GM12878 (cell line): ENCODE measurements at regions not wholly inside any gene's neighbourhood (a gene's known extent, or its start where the extent isn't known, plus 50 kb on each side); places are given as distances from the start of the nearest gene placed in this dataset.

Experiments
- ATAC-seq: fragments of 200-7000 bp; cut with Tn5 transposase; 3 replicates; pipeline ENCODE4 v1.9.1; 2020; ENCODE audit warnings: mild to moderate bottlenecking, moderate library complexity
- BruUV-seq: library from RNA; stranded (reverse); fragments of 400-500 nt; replicated peaks from 2 replicates; lab custom pipeline; 2021; lab: Mats Ljungman, UMichigan
- CTCF ChIA-PET: fragments of 300-600 bp; sonication (Branson Sonifier 250); formaldehyde crosslinking; extraction: SDS; loops from one replicate; lab custom pipeline; 2021; ENCODE audit warnings: inconsistent platforms; lab: Yijun Ruan, JAX
- POLR2A ChIA-PET: fragments of 350-600 bp; formaldehyde crosslinking; extraction: SDS; loops from one replicate; lab custom pipeline; 2021; ENCODE audit warnings: inconsistent platforms; lab: Charles Lee
- RAD21 ChIA-PET: fragments of 300-600 bp; sonication (Branson Sonifier 250); formaldehyde crosslinking; loops from one replicate; lab custom pipeline; 2023; ENCODE audit warnings: antibody characterized with exemption; ENCODE audit not compliant: unreplicated experiment; lab: Charles Lee
- SMC1A ChIA-PET: fragments of 300-600 bp; sonication (Branson Sonifier 250); formaldehyde crosslinking; loops from one replicate; lab custom pipeline; 2023; ENCODE audit not compliant: unreplicated experiment, uncharacterized antibody; lab: Charles Lee
- DNase-seq: peaks from one replicate; pipeline ENCODE4 v3.0.0-alpha.2; 2011; ENCODE audit warnings: low read depth, low spot score
- FAIRE-seq: peaks from 3 replicates; lab custom pipeline; 2011; peaks lifted over from hg19 to GRCh38; lab: Jason Lieb, UNC
- H2AFZ ChIP-seq: 2 replicates; pipeline ENCODE4 v1.6.0; 2011; ENCODE audit warnings: low read depth, low read length, control low read depth; ENCODE audit not compliant: control insufficient read depth
- H3K27ac ChIP-seq: 2 replicates; pipeline ENCODE4 v1.5.1; 2011; ENCODE audit warnings: control low read depth; ENCODE audit not compliant: control insufficient read depth, insufficient read depth
- H3K27me3 ChIP-seq, 2 experiments: replicated peaks in 1 of 2; 2 replicates each; pipeline versions ENCODE4 v1.6.0 to v1.6.1; 2011; ENCODE audit warnings: low read length in 1 of 2; ENCODE audit not compliant: control insufficient read depth in 2 of 2, insufficient read depth in 2 of 2
- H3K36me3 ChIP-seq, 2 experiments: 2 replicates each; pipeline ENCODE4 v1.5.1; 2011; ENCODE audit warnings: low read length in 1 of 2; ENCODE audit not compliant: control insufficient read depth in 2 of 2, insufficient read depth in 2 of 2
- H3K4me1 ChIP-seq: 2 replicates; pipeline ENCODE4 v1.6.1; 2011; ENCODE audit warnings: mild to moderate bottlenecking, low read length, moderate library complexity, mixed read lengths; ENCODE audit not compliant: control insufficient read depth, insufficient read depth
- H3K4me2 ChIP-seq: 2 replicates; pipeline ENCODE4 v1.6.0; 2011; ENCODE audit warnings: control low read depth; ENCODE audit not compliant: control insufficient read depth, insufficient read depth
- H3K4me3 ChIP-seq: fragments of 200-600 bp; sonication (generic); 2 replicates; pipeline ENCODE4 v1.5.1; 2016
- H3K79me2 ChIP-seq: 2 replicates; pipeline ENCODE4 v1.6.0; 2011; ENCODE audit warnings: low read length; ENCODE audit not compliant: control insufficient read depth, insufficient read depth
- H3K9ac ChIP-seq: 2 replicates; pipeline ENCODE4 v1.8.0; 2011; ENCODE audit warnings: low read length, control low read depth, mixed read lengths; ENCODE audit not compliant: control insufficient read depth, insufficient read depth
- H3K9me3 ChIP-seq: replicated peaks from 3 replicates; pipeline ENCODE4 v1.5.1; 2011; ENCODE audit warnings: mild to moderate bottlenecking, low read length; ENCODE audit not compliant: control insufficient read depth, insufficient read depth
- H4K20me1 ChIP-seq: 2 replicates; pipeline ENCODE4 v1.6.0; 2011; ENCODE audit not compliant: control insufficient read depth, insufficient read depth
- CREB1 ChIP-seq: IDR thresholded peaks from 2 replicates; pipeline ENCODE4 v1.6.1; 2012; ENCODE audit warnings: low read depth, mild to moderate bottlenecking, inconsistent platforms
- CREM ChIP-seq: IDR thresholded peaks from 2 replicates; pipeline ENCODE4 v1.6.1; 2014; ENCODE audit warnings: antibody characterized with exemption, low read depth
- DPF2 ChIP-seq: fragments of 450-650 bp; IDR thresholded peaks from 2 replicates; pipeline ENCODE4 v1.6.1; 2017; ENCODE audit warnings: mild to moderate bottlenecking
- EED ChIP-seq: sonication (generic); IDR thresholded peaks from 2 replicates; pipeline ENCODE4 v1.6.1; 2016; ENCODE audit warnings: antibody characterized with exemption, low read depth
- ELK1 ChIP-seq: IDR thresholded peaks from 2 replicates; pipeline ENCODE4 v1.6.1; 2012; ENCODE audit warnings: low read depth, low read length, improper control_type of control experiment
- JUND ChIP-seq: IDR thresholded peaks from 2 replicates; pipeline ENCODE4 v1.6.1; 2012; ENCODE audit warnings: low read depth, mild to moderate bottlenecking, low read length, improper control_type of control experiment, moderate library complexity
- MXI1 ChIP-seq: fragments of 150-350 bp; IDR thresholded peaks from 2 replicates; pipeline ENCODE4 v1.6.1; 2011; ENCODE audit warnings: low read depth, mild to moderate bottlenecking, inconsistent platforms, low read length, improper control_type of control experiment
- MYC ChIP-seq: IDR thresholded peaks from 2 replicates; pipeline ENCODE4 v1.6.1; 2011; ENCODE audit warnings: mild to moderate bottlenecking, low read length, moderate library complexity, inconsistent platforms; ENCODE audit not compliant: insufficient read depth, insufficient replicate concordance, insufficient read length, severe bottlenecking
- NFYA ChIP-seq: IDR thresholded peaks from 2 replicates; pipeline ENCODE4 v1.6.1; 2011; ENCODE audit warnings: low read depth, mild to moderate bottlenecking, low read length, improper control_type of control experiment, borderline replicate concordance
- NR2C1 ChIP-seq: fragments of 450-650 bp; IDR thresholded peaks from 2 replicates; pipeline ENCODE4 v1.6.1; 2017; ENCODE audit warnings: antibody characterized with exemption, mild to moderate bottlenecking, moderate library complexity
- NR2F1 ChIP-seq: fragments of 450-650 bp; conservative IDR thresholded peaks from 2 replicates; pipeline ENCODE4 v1.6.1; 2017; ENCODE audit warnings: mild to moderate bottlenecking
- POLR2AphosphoS5 ChIP-seq: IDR thresholded peaks from 2 replicates; pipeline ENCODE4 v1.6.1; 2011; ENCODE audit warnings: mild to moderate bottlenecking, low read length, inconsistent platforms
- SIX5 ChIP-seq: IDR thresholded peaks from 2 replicates; pipeline ENCODE4 v1.6.1; 2011; ENCODE audit warnings: mild to moderate bottlenecking, low read depth, low read length, moderate library complexity; ENCODE audit not compliant: severe bottlenecking
- SMC3 ChIP-seq: IDR thresholded peaks from 2 replicates; pipeline ENCODE4 v1.6.1; 2011; ENCODE audit warnings: low read length, improper control_type of control experiment, borderline replicate concordance
- SREBF2 ChIP-seq: IDR thresholded peaks from 2 replicates; pipeline ENCODE4 v1.6.1; 2012; ENCODE audit warnings: mild to moderate bottlenecking, low read length
- SUZ12 ChIP-seq: fragments of 200-600 bp; sonication (generic); IDR thresholded peaks from one replicate; pipeline ENCODE4 v1.6.1; 2018; ENCODE audit warnings: antibody characterized with exemption, mild to moderate bottlenecking; ENCODE audit not compliant: unreplicated experiment
- TAF1 ChIP-seq: IDR thresholded peaks from 2 replicates; pipeline ENCODE4 v1.6.1; 2011; ENCODE audit warnings: mild to moderate bottlenecking, low read depth, low read length, borderline replicate concordance
- WGBS: methylation state at CpG from one replicate; pipeline ENCODE4 v1.1.6; 2016; ENCODE audit warnings: low lambda C conversion rate; ENCODE audit not compliant: insufficient replicate concordance, insufficient coverage; ENCODE audit errors: missing lambda C conversion rate; 5-methylcytosine and 5-hydroxymethylcytosine counted together
- in situ Hi-C: fragments of 300-500 bp; cut with MboI; formaldehyde crosslinking; loops from 9 replicates; pipeline ENCODE4 v1.14.3; 2018; ENCODE audit warnings: mixed read lengths
- intact Hi-C: fragments of 100-400 bp; cut with micrococcal nuclease; formaldehyde crosslinking; loops from one replicate; pipeline ENCODE4 v1.14.2; 2022; ENCODE audit not compliant: unreplicated experiment
- TF ChIP-seq, protein P1 (sequence below): IDR thresholded peaks from 2 replicates; pipeline ENCODE4 v1.6.1; 2012; ENCODE audit warnings: low read depth, low read length, improper control_type of control experiment
- TF ChIP-seq, protein P2 (sequence below): fragments of 450-650 bp; IDR thresholded peaks from 2 replicates; pipeline ENCODE4 v1.6.1; 2016; ENCODE audit warnings: mild to moderate bottlenecking
- TF ChIP-seq, protein P3 (sequence below): IDR thresholded peaks from 2 replicates; pipeline ENCODE4 v1.6.1; 2011; ENCODE audit warnings: borderline replicate concordance, low read depth, mild to moderate bottlenecking, moderate library complexity, mixed read lengths, low read length; ENCODE audit not compliant: insufficient read depth; ENCODE audit errors: extremely low read length

GRCh38 chr20:40072907-40073306 lies 616.1 kb downstream of the MAFB start:
- no peak for FAIRE-seq
- no peaks in the 10 kb centered on the region for H3K79me2 ChIP-seq
- H3K36me3 ChIP-seq, result no peaks in the 10 kb centered on the region
- no peaks in the 10 kb centered on the region for H3K4me1 ChIP-seq
- no peak for ATAC-seq
- H3K27ac ChIP-seq, result no peak overlapping the region
- H3K4me2 ChIP-seq, result no peak overlapping the region
- no peak overlapping the region for H3K9ac ChIP-seq
- no peaks in the 10 kb centered on the region for H4K20me1 ChIP-seq
- intact Hi-C loops (no loop called here), in situ Hi-C loops (no loop called here)
- TF ChIP-seq MYC (no peak), CREM (no peak), CREB1 (no peak), NFYA (no peak), NR2C1 (no peak), SMC3 (no peak), NR2F1 (no peak), POLR2AphosphoS5 (no peak), SIX5 (no peak), ELK1 (no peak), SUZ12 (no peak), DPF2 (no peak), EED (no peak), MXI1 (no peak), JUND (no peak), TAF1 (no peak), SREBF2 (no peak)
- TF ChIP-seq, protein P1, sequence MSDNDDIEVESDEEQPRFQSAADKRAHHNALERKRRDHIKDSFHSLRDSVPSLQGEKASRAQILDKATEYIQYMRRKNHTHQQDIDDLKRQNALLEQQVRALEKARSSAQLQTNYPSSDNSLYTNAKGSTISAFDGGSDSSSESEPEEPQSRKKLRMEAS, result no peak
- TF ChIP-seq, protein P2, sequence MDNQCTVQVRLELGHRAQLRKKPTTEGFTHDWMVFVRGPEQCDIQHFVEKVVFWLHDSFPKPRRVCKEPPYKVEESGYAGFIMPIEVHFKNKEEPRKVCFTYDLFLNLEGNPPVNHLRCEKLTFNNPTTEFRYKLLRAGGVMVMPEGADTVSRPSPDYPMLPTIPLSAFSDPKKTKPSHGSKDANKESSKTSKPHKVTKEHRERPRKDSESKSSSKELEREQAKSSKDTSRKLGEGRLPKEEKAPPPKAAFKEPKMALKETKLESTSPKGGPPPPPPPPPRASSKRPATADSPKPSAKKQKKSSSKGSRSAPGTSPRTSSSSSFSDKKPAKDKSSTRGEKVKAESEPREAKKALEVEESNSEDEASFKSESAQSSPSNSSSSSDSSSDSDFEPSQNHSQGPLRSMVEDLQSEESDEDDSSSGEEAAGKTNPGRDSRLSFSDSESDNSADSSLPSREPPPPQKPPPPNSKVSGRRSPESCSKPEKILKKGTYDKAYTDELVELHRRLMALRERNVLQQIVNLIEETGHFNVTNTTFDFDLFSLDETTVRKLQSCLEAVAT, result no peak
- TF ChIP-seq, protein P3, sequence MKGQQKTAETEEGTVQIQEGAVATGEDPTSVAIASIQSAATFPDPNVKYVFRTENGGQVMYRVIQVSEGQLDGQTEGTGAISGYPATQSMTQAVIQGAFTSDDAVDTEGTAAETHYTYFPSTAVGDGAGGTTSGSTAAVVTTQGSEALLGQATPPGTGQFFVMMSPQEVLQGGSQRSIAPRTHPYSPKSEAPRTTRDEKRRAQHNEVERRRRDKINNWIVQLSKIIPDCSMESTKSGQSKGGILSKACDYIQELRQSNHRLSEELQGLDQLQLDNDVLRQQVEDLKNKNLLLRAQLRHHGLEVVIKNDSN, result no peak
- BruUV-seq, result no TSS peak
- no peaks in the 10 kb centered on the region for H3K27me3 ChIP-seq
- ChIA-PET POLR2A (no interaction called here), RAD21 (no interaction called here), SMC1A (no interaction called here), CTCF (interaction anchor here (0.6 kb wide), 1 partner anchor 69 kb away, joined by 3 read pairs; no protein-coding TSS in a partner anchor)
- no peak overlapping the region for H2AFZ ChIP-seq
- no peaks in the 10 kb centered on the region for H3K9me3 ChIP-seq
- 83% methylated on average over 2 of the region's 2 CpGs for WGBS
- H3K4me3 ChIP-seq, result no peak overlapping the region
- no peak for DNase-seq
